Psoas muscle (tissue), 7 donors: ENCODE measurements at regions not wholly inside any gene's neighbourhood (a gene's known extent, or its start where the extent isn't known, plus 50 kb on each side); places are given as distances from the start of the nearest gene placed in this dataset.

Experiments used
- ATAC-seq, 4 donors: fragments of 200-7000 bp; cut with Tn5 transposase; one replicate each; pipeline ENCODE4 v1.9.1; 2020; ENCODE audit warnings: moderate library complexity in 3 of 4, mild to moderate bottlenecking in 2 of 4
- DNase-seq, 2 donors: peaks; one replicate each; pipeline ENCODE4 v3.0.0-alpha.2; 2020
- H3K27ac ChIP-seq: fragments of 200-600 bp; one replicate; pipeline ENCODE4 v1.8.0; 2022
- H3K27me3 ChIP-seq, 3 donors: fragments of 200-600 bp in 1 of 3; one replicate each; pipeline versions ENCODE4 v1.6.1 to v1.8.0; 2013 to 2022; ENCODE audit warnings: low read length in 2 of 3, mild to moderate bottlenecking in 2 of 3, moderate library complexity in 1 of 3; ENCODE audit not compliant: insufficient read depth in 3 of 3
- H3K36me3 ChIP-seq, 2 donors: fragments of 200-600 bp in 1 of 2; one replicate each; pipeline versions ENCODE4 v1.6.1 to v1.8.0; 2013 to 2022; ENCODE audit warnings: low read depth in 1 of 2, mild to moderate bottlenecking in 1 of 2, moderate library complexity in 1 of 2; ENCODE audit not compliant: insufficient read depth in 1 of 2
- H3K4me1 ChIP-seq: fragments of 200-600 bp; one replicate; pipeline ENCODE4 v1.8.0; 2022
- H3K4me3 ChIP-seq: fragments of 200-600 bp; one replicate; pipeline ENCODE4 v1.8.0; 2022; ENCODE audit warnings: mild to moderate bottlenecking
- H3K9me3 ChIP-seq: fragments of 200-600 bp; one replicate; pipeline ENCODE4 v1.8.0; 2022
- WGBS, 3 donors: extraction: QIAGEN DNeasy Blood & Tissue Kit; methylation state at CpG; one replicate each; pipeline versions ENCODE4 v1.1.6 to v1.1.7; 2013; 5-methylcytosine and 5-hydroxymethylcytosine counted together
- intact Hi-C, 2 donors: fragments of 100-400 bp; cut with DNase I; formaldehyde crosslinking; loops; one replicate each; pipeline versions ENCODE4 v1.11.0 to v1.14.2; 2022
- TF ChIP-seq, protein P1 (sequence below): fragments of 200-600 bp; IDR thresholded peaks from one replicate; pipeline ENCODE4 v1.8.0; 2022; ENCODE audit warnings: antibody characterized with exemption
- donor health status: healthy with polysubstance abuse.
- donor health status: DM: no; HTN: no; CAD: no; lungs with moderate emphysema.
- donor health status: Bipolar disorder and iron deficiency.
- donor health status: healthy.
- donor health status: DM: yes; HTN: yes; CAD: no.
- donor health status: DM: no; HTN: no; CAD: no.
- donor health status: DM: yes; HTN: yes; CAD: no.

DNA sequence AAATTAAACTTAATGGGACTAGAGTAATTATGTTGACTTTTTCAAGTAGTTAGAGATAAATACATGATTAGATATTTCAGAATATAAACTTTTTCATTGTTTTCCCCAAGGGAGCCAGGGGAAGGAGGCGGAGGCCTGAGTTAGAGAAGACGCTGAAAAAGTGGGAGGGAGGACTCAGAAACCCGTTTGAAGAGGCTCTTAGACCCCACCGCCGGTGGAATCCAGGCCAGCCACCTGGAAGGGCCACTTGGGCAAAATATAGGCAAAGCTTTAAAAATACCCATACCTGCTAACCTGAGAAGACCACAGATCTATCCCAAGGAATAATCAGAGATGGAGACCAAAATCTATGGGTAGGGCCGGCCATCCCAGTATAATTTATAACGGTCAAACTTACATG, 242.6 kb downstream of the PTPRU start:
- TF ChIP-seq, protein P1, sequence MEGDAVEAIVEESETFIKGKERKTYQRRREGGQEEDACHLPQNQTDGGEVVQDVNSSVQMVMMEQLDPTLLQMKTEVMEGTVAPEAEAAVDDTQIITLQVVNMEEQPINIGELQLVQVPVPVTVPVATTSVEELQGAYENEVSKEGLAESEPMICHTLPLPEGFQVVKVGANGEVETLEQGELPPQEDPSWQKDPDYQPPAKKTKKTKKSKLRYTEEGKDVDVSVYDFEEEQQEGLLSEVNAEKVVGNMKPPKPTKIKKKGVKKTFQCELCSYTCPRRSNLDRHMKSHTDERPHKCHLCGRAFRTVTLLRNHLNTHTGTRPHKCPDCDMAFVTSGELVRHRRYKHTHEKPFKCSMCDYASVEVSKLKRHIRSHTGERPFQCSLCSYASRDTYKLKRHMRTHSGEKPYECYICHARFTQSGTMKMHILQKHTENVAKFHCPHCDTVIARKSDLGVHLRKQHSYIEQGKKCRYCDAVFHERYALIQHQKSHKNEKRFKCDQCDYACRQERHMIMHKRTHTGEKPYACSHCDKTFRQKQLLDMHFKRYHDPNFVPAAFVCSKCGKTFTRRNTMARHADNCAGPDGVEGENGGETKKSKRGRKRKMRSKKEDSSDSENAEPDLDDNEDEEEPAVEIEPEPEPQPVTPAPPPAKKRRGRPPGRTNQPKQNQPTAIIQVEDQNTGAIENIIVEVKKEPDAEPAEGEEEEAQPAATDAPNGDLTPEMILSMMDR, result no peak
- Histone ChIP-seq H3K27me3 (peaks cover 4 to 50% (median 12%) of the 10 kb centered on the region in 3 donors), H3K9me3 (no peaks in the 10 kb centered on the region), H3K4me3 (no peak overlapping the region), H3K27ac (no peak overlapping the region), H3K36me3 (no peaks in the 10 kb centered on the region), H3K4me1 (no peaks in the 10 kb centered on the region)
- ATAC-seq (no peak), DNase-seq (no peak)
- 35 to 44% (median 39%) methylated on average over 7 of the region's 7 CpGs for WGBS, 3 donors
- intact Hi-C loops, result no loop called here

DNA sequence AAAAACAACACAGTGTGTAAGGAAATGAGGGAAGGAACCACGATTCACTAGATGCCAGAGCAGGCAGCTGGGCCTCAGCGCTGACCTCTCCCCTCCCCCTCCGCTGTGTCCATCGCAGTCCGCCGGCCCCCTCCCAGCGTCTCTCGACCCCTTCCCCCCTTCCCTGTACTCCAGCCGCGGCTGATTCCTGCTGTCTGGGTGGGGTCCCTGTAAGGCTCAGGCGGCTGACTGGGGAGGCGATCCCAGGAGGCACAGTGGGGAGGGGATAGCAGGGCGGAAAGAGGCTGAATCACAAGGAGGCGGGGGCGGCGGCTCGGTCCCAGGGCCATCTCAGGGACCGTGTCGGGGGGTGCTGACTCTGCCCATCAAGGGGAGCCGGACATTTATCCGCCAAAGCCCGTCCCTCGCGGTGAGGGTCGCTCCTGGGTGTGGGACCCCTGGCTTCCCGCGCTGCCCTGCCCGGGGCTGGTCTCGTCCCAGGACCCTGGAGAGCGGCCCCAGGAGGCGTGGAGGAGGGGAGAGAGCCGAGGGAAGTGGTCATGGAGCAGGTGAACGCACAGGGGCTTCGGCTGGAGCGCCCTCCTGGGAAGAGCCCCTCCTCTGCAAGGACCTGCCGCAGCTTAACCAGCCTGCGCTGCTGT, 241.9 kb downstream of the PTPRU start:
- Histone ChIP-seq H3K27me3 (peaks cover 4 to 50% (median 12%) of the 10 kb centered on the region in 3 donors), H3K4me1 (no peaks in the 10 kb centered on the region), H3K27ac (no peak overlapping the region), H3K36me3 (no peaks in the 10 kb centered on the region), H3K4me3 (no peak overlapping the region), H3K9me3 (no peaks in the 10 kb centered on the region)
- intact Hi-C loops, result no loop called here
- DNase-seq (no peak), ATAC-seq (no peak)
- 5 to 8% (median 6%) methylated on average over 29 to 37 of the region's 37 CpGs for WGBS, 3 donors
- TF ChIP-seq, protein P1, result no peak

DNA sequence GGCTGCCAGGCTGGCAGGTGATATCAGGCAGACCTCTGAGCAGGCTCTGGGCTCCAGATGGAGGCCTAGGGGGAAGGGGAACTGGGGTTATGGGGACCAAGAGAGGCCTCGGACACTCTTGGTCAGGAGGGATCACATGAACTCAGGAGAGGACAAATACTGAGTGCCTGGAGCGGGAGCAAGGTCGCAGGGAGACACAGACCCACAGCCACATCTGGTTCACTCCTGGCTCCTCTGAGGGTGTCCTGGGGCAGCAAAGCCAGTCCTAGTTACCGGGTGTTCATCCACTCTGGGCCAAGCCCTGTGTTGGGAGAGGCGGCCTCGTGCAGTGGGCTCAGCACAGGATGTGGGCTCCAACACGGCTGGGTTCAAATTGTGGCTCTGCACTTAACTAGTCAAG, 239.0 kb downstream of the PTPRU start:
- Histone ChIP-seq H3K27ac (no peak overlapping the region), H3K36me3 (no peaks in the 10 kb centered on the region), H3K9me3 (no peaks in the 10 kb centered on the region), H3K27me3 (peaks cover 4 to 53% (median 10%) of the 10 kb centered on the region in 3 donors), H3K4me1 (no peaks in the 10 kb centered on the region), H3K4me3 (no peak overlapping the region)
- ATAC-seq, result no peak
- no peak for DNase-seq
- 74 to 78% (median 75%) methylated on average over 7 of the region's 7 CpGs for WGBS, 3 donors
- intact Hi-C loops, result no loop called here
- TF ChIP-seq, protein P1, result no peak

DNA sequence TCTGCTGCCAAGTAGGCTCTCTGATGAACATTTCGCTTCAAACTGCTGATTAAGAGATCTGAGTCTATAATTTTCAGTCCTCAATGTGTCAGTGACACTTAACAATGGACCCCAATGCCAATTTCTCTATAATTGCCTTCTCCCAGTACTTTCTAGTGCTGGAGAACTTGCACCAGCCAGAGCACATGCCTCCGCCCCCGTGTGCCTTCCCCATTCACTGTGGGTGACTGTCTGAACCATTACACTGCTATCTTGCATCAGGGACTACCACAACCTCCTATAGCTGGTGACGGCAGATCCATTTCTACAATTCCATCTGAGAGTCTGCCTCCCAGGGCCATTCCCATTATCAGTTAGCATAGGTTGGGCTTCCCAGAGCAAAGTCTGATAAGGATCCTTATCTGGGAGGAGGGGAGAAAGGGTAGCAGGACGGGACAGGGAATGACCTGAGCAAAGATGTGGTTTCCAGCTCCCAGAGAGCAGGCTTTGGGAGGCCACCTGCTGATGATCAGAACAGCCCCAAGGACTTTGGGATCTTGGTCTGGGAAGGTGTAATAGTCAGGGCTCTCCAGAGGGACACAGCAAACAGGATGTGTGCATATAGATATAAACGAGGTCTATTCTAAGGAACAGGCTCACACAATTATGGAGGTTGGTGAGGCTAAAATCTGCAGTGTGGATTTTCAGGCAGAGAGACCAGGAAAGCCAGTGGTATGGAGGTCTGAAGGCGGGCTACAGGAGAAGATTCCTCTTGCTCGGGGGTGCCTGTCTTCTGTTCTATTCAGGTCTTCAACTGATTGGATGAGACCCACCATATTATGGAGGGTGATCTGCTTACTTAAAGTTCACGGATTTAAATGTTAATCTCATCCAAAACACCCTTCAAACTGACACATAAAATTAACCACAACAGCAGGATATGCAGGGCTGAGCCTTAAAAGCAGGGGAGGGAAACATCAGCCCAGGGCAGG, 238.2 kb downstream of the PTPRU start:
- 67 to 69% (median 68%) methylated on average over 9 of the region's 9 CpGs for WGBS, 3 donors
- H3K27me3 ChIP-seq, result peaks cover 0 to 47% (median 7%) of the 10 kb centered on the region in 3 donors
- ATAC-seq (no peak), DNase-seq (no peak)
- intact Hi-C loops, result no loop called here
- no peak overlapping the region for H3K27ac ChIP-seq
- no peaks in the 10 kb centered on the region for H3K36me3 ChIP-seq
- no peaks in the 10 kb centered on the region for H3K4me1 ChIP-seq
- no peaks in the 10 kb centered on the region for H3K9me3 ChIP-seq
- TF ChIP-seq, protein P1, result no peak
- no peak overlapping the region for H3K4me3 ChIP-seq
